ENCODE measurements at regions not wholly inside any gene's neighbourhood (a gene's known extent, or its start where the extent isn't known, plus 50 kb on each side); places are given as distances from the start of the nearest gene placed in this dataset.

DNA sequence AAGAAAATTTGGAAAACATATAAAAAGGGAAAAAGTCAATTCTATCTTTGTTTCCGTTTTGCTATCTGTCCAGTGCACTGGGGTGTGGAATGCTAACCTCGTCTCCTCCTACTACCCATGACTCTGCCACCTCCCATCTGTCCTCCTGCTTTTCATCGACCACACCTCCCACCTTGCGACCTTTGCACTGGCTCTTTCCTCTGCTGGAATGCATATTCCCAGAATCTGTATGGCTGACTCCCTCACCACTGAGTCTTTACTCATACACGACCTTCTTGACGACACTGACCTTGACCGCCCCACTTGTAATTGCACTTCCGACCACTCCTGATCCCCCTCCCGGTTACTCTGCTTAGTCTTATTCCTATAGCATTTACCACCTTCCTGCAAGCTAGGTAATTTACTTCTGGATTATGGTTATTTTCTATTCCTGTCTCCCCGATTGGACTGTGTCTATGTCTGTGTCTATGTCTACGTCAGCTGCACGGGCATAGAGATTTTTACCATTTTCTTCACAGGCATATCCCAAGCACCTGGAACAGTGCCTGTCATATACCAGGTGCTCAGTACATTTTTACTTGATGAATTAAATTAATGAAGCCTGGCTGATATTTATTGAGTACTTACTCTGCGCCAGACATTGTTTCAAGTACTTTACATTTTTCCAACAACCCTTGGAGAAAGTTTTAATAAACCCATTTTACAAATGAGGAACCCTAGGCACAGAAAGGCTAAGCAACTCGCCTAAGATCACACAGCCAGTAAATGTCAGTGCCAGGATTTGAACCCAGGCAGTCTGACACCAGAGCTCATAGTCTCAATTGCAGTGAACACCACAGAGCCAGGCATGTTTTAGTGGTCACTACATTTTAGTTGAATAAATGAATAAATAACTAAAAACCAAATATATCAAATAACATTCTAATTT, 54.0 kb upstream of the SLC22A11 start:
- no peak for DNase-seq (ENCODE audit: low read depth)

DNA sequence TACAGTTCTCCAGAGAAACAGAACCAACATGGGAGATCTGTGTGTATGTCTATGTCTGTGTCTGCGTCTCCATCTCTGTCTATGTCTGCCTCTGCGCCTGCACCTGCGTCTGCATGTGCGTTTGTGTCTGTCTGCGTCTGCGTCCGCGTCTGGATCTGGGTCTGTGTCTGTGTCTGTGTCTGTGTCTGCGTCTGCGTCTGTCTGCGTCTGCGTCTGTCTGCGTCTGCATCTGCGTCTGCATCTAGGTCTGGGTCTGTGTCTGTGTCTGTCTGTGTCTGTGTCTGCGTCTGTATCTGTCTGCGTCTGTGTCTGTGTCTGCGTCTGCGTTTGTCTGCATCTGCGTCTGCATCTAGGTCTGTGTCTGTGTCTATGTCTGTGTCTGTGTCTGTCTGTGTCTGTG, 53.1 kb upstream of the SLC22A11 start:
- DNase-seq (ENCODE audit: low read depth): no peak

DNA sequence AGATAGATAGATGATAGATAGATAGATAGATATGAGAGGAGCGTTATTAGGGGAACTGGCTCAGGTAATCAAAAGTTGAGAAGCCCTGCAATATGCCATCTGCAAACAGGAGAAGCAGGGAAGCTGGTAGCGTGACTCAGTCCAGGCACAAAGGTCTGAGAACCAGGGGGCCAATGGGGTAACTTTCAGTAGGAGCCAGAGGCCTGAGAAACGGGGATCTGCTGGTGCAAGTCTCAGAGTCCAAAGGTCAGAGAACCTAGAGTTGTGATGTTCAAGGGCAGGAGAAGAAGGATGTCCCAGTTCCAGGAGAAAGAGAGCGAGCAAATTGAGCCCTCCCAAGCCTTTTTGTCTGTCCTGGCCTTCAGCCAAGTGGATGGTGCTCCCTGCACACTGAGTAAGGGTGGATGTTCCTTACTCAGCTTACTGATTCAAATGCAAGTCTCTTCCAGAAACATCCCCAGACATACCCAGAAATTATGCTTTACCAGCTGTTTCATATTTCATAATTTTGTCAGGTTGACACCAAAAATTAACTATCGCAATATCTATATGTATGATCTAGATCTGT, 52.5 kb upstream of the SLC22A11 start:
- DNase-seq (ENCODE audit: low read depth): no peak

DNA sequence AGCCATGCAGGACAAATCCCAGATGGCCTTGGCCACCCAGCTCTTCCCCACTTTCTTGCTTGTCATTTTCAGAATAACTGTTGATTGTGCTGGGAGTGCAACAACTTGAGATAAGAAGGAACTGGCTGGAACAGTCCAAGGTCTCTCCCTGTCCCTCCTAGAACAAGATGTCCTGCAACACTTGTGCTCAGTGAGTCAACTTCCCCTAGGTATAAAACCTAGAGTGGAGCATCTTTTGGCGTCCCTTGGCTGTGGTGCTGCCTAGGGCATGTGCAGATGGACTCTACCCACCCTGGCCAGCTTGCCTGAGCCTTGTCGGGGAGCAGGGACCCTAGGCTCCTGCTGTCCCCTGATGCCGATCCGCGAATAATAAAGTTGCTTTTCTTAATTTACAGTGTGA, 50.7 kb upstream of the SLC22A11 start:
- DNase-seq (ENCODE audit: low read depth): no peak
